ENCODE measurements at regions not wholly inside any gene's neighbourhood (a gene's known extent, or its start where the extent isn't known, plus 50 kb on each side); places are given as distances from the start of the nearest gene placed in this dataset.

GRCh38 chr11:134908583-134908982, 496.5 kb upstream of the B3GAT1 start:
- DNase-seq (ENCODE audit: low read depth), result no peak

GRCh38 chr11:134907636-134908035, 495.6 kb upstream of the B3GAT1 start:
- no peak for DNase-seq (ENCODE audit: low read depth)

DNA sequence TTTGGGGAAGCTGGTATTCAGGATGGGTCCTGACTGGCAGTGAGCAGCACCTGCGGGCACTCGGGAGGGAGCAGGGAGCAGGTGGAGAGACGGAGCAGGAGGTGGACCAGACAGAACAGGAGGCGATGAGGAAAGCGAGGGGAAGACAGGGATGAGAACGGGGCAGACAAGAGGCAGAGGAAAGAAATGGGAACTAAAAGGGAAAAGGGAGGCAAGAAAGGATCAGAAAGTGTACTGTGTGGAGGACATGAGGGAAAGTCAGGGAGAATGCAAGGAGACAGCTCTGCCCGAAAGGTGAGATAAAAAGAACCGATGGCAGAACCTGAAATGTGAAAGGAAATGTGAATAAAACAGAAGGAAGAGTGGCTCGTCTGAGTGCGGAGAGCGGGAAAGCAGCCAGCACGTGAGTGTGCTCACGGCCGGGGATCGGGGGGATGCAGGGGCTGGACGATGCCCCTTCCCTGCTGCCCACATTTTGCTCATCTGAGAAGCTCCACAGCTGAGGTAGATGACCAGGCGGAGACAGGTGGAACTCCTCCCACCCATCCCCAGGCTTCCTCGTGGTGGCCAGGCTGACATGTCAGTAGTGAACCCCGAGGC, 494.4 kb upstream of the B3GAT1 start:
- no peak for DNase-seq (ENCODE audit: low read depth)

DNA sequence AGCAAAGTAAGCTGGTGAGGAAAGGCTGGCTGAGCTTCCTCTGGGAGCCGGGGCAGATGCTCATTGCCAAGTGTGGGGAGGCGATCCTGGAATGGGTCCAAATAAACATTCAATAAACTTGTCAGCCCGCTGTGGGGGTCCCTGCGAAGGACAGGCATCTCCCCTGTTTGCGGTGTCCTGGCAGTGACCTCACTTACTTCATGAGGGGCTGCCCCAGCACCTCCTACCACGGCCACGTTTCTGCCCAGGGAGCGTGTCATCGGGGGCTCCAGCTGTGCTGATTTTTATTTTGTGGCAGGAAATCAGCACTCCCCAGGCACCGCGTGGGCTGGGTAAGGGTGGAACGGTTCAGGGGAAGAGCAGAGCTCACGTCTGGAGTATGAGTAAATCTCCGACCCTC, 493.9 kb upstream of the B3GAT1 start:
- no peak for DNase-seq (ENCODE audit: low read depth)

- DNase-seq (ENCODE audit: low read depth), result no peak
These were observed 493.5 kb upstream of the B3GAT1 start for GRCh38 chr11:134905517-134905916.

- no peak for DNase-seq (ENCODE audit: low read depth)
These were observed 492.2 kb upstream of the B3GAT1 start for GRCh38 chr11:134904103-134904790.

GRCh38 chr11:134901955-134902918, 490.2 kb upstream of the B3GAT1 start:
- DNase-seq (ENCODE audit: low read depth), result no peak

DNA sequence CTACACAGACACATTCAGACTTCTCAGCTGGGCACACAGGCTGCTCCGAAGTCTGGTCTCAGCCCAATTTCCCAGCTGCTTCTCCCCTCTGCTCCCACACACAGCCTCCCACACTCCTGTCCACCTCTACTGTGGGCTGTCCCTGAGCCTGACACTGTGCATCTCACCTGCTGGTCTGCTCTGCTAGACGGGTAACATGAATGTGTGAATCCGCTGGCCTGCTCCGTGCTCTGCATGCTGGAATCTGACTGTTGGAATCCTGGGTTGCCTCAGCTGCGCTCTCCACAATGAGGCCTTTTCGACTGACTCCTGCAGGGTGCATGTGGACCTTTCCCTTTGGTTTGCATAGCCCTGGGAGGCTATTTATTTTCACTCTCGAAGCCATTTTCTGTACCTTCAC, 489.5 kb upstream of the B3GAT1 start:
- no peak for DNase-seq (ENCODE audit: low read depth)

DNA sequence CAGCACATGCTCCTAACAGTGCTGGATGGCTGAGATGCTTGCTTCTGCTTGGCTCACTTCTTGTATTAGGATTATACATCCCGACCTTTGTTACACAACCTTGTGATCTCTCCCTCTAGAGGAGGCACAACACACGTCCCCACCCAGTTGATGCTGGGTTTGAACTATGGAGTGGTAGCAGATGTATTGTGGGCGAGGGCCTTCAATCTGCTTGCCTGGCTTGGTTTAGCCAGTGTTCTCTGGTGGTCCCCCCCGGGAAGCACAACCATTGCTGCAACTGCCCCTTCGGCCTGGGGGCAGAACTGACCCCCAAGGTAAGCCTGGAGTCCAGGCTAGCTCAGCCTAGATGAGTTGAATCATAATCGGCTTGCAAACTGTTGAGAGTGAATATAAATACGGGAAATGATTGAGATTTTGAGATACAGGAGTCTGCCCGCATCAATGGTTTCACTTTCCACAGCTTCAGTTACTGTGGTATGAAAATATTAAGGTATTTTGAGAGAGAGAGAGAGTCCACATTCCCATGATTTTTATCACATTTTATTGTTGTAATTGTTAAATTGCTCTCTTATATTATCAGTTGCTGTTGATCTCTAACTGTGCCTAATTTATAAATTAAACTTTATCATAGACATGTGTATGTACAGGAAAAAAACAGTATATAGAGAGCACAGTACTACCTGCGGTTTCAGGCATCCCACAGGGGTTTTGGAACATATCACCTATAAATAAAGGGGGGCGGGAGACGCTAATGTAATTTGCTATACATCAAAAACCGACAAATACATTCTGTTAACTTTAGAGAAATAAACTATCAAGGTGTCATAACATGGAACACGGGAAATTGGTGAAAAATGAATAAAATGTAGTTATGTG, 482.0 kb upstream of the B3GAT1 start:
- DNase-seq (ENCODE audit: low read depth), result no peak

- DNase-seq (ENCODE audit: low read depth), result no peak
These were observed 478.4 kb upstream of the B3GAT1 start for GRCh38 chr11:134890446-134890845.

DNA sequence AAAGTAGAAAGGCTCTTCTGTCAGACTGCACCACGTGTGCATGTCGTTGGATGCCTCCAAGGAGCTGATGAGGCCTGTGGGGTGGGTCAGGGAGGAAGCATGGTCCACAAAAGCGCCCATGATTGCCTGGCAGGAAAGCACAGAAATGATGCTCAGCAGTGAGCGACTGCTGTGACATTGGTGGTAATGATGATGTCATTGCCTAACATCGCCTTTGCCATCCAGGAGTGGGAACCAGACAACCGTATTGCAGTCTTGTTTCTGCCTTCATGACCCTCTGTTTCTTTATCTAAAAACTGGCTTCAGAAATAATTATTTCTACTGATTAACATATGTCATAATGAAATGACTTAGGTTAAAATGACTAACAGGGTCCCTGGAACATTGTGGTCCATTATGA, 477.8 kb upstream of the B3GAT1 start:
- no peak for DNase-seq (ENCODE audit: low read depth)

DNA sequence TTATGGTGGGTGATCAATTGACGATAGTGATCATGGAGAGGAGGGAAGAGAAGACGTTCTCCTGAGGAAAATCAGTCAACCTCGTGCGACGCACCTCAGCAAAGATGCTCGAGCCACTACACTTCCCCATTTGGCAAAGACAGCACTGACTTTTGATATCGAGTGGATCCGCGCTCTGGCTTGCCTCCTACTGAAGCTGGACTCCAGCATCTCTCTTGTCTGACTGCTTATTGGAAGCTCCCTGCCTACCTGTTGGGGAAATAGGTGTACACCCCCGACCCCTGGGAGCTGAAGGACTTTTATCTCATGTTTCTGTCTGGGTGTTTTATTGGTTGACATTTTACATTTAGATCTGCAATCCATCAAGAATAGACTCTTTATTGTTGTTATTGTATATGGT, 476.8 kb upstream of the B3GAT1 start:
- DNase-seq (ENCODE audit: low read depth), result no peak

GRCh38 chr11:134887896-134888295, 475.9 kb upstream of the B3GAT1 start:
- no peak for DNase-seq (ENCODE audit: low read depth)

DNA sequence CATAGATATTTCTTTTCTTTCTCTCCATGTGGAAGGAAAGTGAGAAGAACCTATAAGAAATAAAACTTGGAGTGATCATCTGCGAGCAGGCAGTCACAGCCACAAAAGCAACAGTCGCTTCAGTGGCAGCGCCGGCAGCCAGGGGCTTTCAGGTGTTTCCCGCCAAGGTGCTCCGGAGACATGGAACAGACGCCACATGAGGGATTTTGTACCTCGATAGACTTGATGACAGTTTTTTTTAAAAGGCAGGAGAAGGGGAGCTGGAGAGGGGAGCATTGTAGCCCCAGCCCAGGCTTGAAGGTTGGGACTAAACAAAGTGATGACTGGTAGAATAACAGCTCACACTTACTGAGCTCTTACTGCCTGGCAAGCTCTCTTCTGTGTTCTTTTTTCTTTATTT, 471.4 kb upstream of the B3GAT1 start:
- no peak for DNase-seq (ENCODE audit: low read depth)

GRCh38 chr11:134882671-134883297, 470.7 kb upstream of the B3GAT1 start:
- DNase-seq (ENCODE audit: low read depth), result no peak

DNA sequence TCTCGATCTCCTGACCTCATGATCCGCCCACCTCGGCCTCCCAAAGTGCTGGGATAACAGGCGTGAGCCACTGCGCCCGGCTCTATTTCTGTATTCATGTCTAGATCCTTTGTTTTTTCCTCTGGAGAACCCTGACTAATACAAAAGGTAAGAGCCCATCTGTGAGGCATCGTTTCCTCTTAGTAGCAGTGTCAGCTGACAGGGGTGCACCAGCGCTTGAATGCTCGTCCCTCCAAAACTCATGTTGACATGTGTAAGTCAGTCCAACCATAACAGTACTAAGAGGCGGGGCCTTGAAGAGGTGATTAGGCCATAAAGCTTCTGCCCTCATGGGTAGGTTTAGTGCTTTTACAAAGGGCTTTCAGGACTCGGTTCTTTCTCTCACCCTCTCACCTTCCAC, 470.1 kb upstream of the B3GAT1 start:
- no peak for DNase-seq (ENCODE audit: low read depth)

DNA sequence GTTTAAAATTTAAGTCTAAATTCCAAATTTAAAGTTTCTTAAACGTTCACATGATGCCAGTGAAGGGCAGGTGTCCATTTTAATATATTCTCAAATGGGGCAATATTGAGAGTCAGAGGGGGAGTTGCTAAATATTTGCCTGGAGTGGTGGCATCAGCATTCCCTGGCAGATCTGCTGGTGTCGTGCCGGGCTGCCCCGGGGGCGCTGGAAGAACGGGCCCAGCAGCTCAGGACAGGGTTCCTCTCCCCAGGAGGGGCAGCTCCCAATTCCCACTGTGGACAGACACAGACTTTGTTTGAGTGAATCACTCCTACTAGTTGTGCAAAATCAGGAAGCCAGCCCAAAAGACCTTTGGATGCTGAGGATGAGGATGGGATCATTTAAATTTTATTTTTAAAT, 468.7 kb upstream of the B3GAT1 start:
- DNase-seq (ENCODE audit: low read depth), result no peak

- DNase-seq (ENCODE audit: low read depth), result no peak
These were observed 467.9 kb upstream of the B3GAT1 start for GRCh38 chr11:134879931-134880330.

DNA sequence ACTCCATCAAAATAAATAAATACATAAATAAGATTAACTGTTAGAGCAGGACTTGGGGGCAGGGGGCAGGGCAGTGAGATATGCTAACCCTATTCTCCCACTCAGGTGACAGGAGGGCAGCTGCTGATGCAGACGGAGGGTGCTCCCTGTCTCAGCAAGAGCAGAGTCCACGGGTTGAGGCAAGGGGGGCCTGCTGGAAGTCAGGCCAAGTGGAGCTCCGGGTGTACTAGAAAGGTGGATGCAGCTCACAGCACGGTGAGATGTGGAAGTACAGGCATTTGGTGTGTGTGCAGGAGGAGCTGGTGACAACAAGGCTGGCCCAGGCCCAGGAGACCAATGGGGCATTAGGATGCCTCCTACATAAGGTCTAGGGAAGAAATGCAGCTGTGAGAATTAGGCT, 467.3 kb upstream of the B3GAT1 start:
- DNase-seq (ENCODE audit: low read depth), result no peak

DNA sequence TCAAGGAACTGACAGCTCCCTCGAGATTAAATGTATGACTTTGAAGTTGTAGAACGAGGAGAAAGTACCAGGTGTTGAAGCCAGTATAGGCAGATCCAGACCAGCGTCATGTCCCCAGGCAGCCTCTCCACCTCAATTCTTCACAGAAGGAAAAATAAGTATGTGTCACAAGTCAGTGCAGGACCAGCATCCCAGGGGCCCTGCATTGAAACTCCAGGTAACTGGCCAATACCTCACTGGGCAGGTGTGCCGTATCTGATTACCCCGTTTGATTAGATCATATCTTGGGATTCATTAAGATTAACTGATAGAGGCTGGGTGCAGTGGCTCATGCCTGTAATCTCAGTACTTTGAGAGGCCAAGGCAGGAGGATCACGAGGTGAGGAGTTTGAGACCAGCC, 466.7 kb upstream of the B3GAT1 start:
- DNase-seq (ENCODE audit: low read depth), result no peak

DNA sequence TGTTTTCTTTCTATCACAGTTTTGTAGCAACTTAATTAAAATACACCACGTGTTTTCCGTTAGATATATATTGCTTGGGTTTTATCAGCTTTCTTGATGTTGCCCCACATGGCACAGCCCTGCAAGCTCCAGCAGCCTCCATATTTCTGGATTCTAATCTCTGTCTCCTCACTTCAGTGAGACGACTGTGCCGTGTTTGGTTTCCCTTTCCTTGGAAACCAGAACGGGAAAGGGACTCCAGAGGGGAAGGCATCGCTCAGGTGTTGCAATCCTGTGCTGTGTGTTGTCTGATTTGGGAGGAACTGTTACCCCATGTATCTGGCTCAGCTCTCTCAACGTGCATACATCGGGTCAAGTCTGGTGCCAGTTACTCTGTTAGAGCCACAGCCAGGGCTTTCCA, 464.2 kb upstream of the B3GAT1 start:
- no peak for DNase-seq (ENCODE audit: low read depth)

Data from iris pigment epithelial cell (primary cell).